ENCODE measurements at regions not wholly inside any gene's neighbourhood (a gene's known extent, or its start where the extent isn't known, plus 50 kb on each side); places are given as distances from the start of the nearest gene placed in this dataset.
A peak's percentile ranks its signal among the peaks of the same experiment; 100 is the strongest.

GRCh38 chr6:140393665-140394540 lies 1019.5 kb upstream of the CITED2 start:
- no peak overlapping the region for H3K9ac ChIP-seq (ENCODE audit: insufficient read depth in 1 of 2, low read depth in 2 of 2, low read length in 2 of 2)
- DNase-seq (ENCODE audit: extremely low read depth in 1 of 4, low spot score in 3 of 4): no peak
- in situ Hi-C loops (cut with MboI): no loop called here
- TF ChIP-seq TRIM25 (IDR thresholded peaks at IDR 0.05; ENCODE audit: borderline replicate concordance) (no peak), ZNF316 (IDR thresholded peaks at IDR 0.05) (0 out of 2 replicates have a peak, but pooled peaks have one; percentile 1)
- H4K20me1 ChIP-seq (replicated peaks; ENCODE audit: control insufficient read depth, insufficient read depth, low read length): no peaks in the 10 kb centered on the region
- no peak overlapping the region for H2AFZ ChIP-seq (ENCODE audit: low read depth, low read length)
- H3K9me1 ChIP-seq (ENCODE audit: control insufficient read depth, insufficient read depth, low read length): no peaks in the 10 kb centered on the region
- H3K4me1 ChIP-seq (replicated peaks in 1 of 2; ENCODE audit: control insufficient read depth in 2 of 2, insufficient read depth in 2 of 2, low read length in 2 of 2): no peaks in the 10 kb centered on the region
- H3K27ac ChIP-seq (ENCODE audit: extremely low read depth, low read depth, low read length): no peak overlapping the region
- intact Hi-C loops (cut with micrococcal nuclease): no loop called here
- no peaks in the 10 kb centered on the region for H3K36me3 ChIP-seq (ENCODE audit: control insufficient read depth, insufficient read depth, low read length)
- no peaks in the 10 kb centered on the region for H3K9me3 ChIP-seq (replicated peaks; ENCODE audit: control insufficient read depth, insufficient read depth, low read depth, low read length)
- WGBS (ENCODE audit: insufficient coverage, low coverage, missing lambda C conversion rate): 27% methylated on average over 6 of the region's 6 CpGs
- no TSS peak for BruUV-seq (replicated peaks)
- ATAC-seq: no peak
- no peaks in the 10 kb centered on the region for H3K27me3 ChIP-seq (ENCODE audit: control insufficient read depth in 2 of 2, insufficient read depth in 2 of 2, low read length in 2 of 2)
- ChIA-PET CTCF (ENCODE audit: low intra/inter-chr PET ratio) (no interaction called here), POLR2A (no interaction called here)
- no peak overlapping the region for H3K4me3 ChIP-seq
- H3K79me2 ChIP-seq (ENCODE audit: control insufficient read depth, insufficient read depth, low read length): no peaks in the 10 kb centered on the region
- no peak overlapping the region for H3K4me2 ChIP-seq (ENCODE audit: insufficient read depth, low read length)
- no peak for FAIRE-seq

- Histone ChIP-seq H3K4me3 (no peak overlapping the region), H3K36me3 (ENCODE audit: control insufficient read depth, insufficient read depth, low read length) (no peaks in the 10 kb centered on the region), H3K79me2 (ENCODE audit: control insufficient read depth, insufficient read depth, low read length) (no peaks in the 10 kb centered on the region), H3K9ac (ENCODE audit: insufficient read depth in 1 of 2, low read depth in 2 of 2, low read length in 2 of 2) (no peak overlapping the region), H4K20me1 (replicated peaks; ENCODE audit: control insufficient read depth, insufficient read depth, low read length) (no peaks in the 10 kb centered on the region), H3K27ac (ENCODE audit: extremely low read depth, low read depth, low read length) (no peak overlapping the region), H3K27me3 (ENCODE audit: control insufficient read depth in 2 of 2, insufficient read depth in 2 of 2, low read length in 2 of 2) (no peaks in the 10 kb centered on the region), H3K9me1 (ENCODE audit: control insufficient read depth, insufficient read depth, low read length) (no peaks in the 10 kb centered on the region), H3K9me3 (replicated peaks; ENCODE audit: control insufficient read depth, insufficient read depth, low read depth, low read length) (no peaks in the 10 kb centered on the region; the same call in 1 of the 2 replicates), H2AFZ (ENCODE audit: low read depth, low read length) (no peak overlapping the region), H3K4me2 (ENCODE audit: insufficient read depth, low read length) (no peak overlapping the region), H3K4me1 (replicated peaks in 1 of 2; ENCODE audit: control insufficient read depth in 2 of 2, insufficient read depth in 2 of 2, low read length in 2 of 2) (no peaks in the 10 kb centered on the region)
- DNase-seq (ENCODE audit: extremely low read depth in 1 of 4, low spot score in 3 of 4): no peak
- intact Hi-C loops (cut with micrococcal nuclease) (no loop called here), in situ Hi-C loops (cut with MboI) (no loop called here)
- no TSS peak for BruUV-seq (replicated peaks)
- ChIA-PET CTCF (ENCODE audit: low intra/inter-chr PET ratio) (no interaction called here), POLR2A (no interaction called here)
- no peak for ATAC-seq
- WGBS (ENCODE audit: insufficient coverage, low coverage, missing lambda C conversion rate): 33% methylated on average over 1 of the region's 1 CpG
- no peak for FAIRE-seq
- TF ChIP-seq MYC (IDR thresholded peaks at IDR 0.05; ENCODE audit: low read depth, low read length): no peak
- TF ChIP-seq MYC (CRISPR knock-in tag; IDR thresholded peaks at IDR 0.05; ENCODE audit: borderline replicate concordance, low read depth): no peak
- no peak for TF ChIP-seq FOXP4 (CRISPR knock-in tag; IDR thresholded peaks at IDR 0.05; ENCODE audit: borderline replicate concordance)
- no peak for TF ChIP-seq ZFX (CRISPR knock-in tag; IDR thresholded peaks at IDR 0.05)
- TF ChIP-seq KHSRP (IDR thresholded peaks at IDR 0.05): no peak
- TF ChIP-seq ZEB2 (IDR thresholded peaks at IDR 0.05): no peak
- TF ChIP-seq CC2D1A (IDR thresholded peaks at IDR 0.05): no peak
- TF ChIP-seq E2F1 (CRISPR knock-in tag; IDR thresholded peaks at IDR 0.05): no peak
- no peak for TF ChIP-seq SLC30A9 (CRISPR knock-in tag; IDR thresholded peaks at IDR 0.05)
- no peak for TF ChIP-seq ATF7 (IDR thresholded peaks at IDR 0.05)
Observed at GRCh38 chr6:140388815-140389214, 1014.4 kb upstream of the CITED2 start.

All from K562 (cell line).